Left lobe of liver (tissue), 2 donors: ENCODE measurements at regions not wholly inside any gene's neighbourhood (a gene's known extent, or its start where the extent isn't known, plus 50 kb on each side); places are given as distances from the start of the nearest gene placed in this dataset.

Experiments
- ATAC-seq: fragments of 200-7000 bp; cut with Tn5 transposase; one replicate; pipeline ENCODE4 v1.9.1; 2020; ENCODE audit warnings: mild to moderate bottlenecking, moderate library complexity
- DNase-seq: peaks from one replicate; pipeline ENCODE4 v3.0.0-alpha.2; 2020; ENCODE audit warnings: low spot score
- donor health status: DM: no; HTN: no; CAD: no; lungs with moderate emphysema.
- donor health status: DM: no; HTN: yes; CAD: no.

GRCh38 chr4:17188125-17188524, 289.7 kb upstream of the LDB2 start:
- ATAC-seq (no peak), DNase-seq (no peak)

- DNase-seq, result no peak
- no peak for ATAC-seq
Observed at GRCh38 chr4:17187003-17187402, 288.6 kb upstream of the LDB2 start.

GRCh38 chr4:17182888-17183287, 284.4 kb upstream of the LDB2 start:
- DNase-seq (no peak), ATAC-seq (no peak)

GRCh38 chr4:17174751-17175150, 276.3 kb upstream of the LDB2 start:
- DNase-seq (no peak), ATAC-seq (peak; percentile 93)

GRCh38 chr4:17173300-17173699, 274.9 kb upstream of the LDB2 start:
- ATAC-seq (peak; percentile 50), DNase-seq (no peak)

GRCh38 chr4:17170131-17170530, 271.7 kb upstream of the LDB2 start:
- no peak for ATAC-seq
- DNase-seq, result no peak

GRCh38 chr4:17169699-17170098, 271.3 kb upstream of the LDB2 start:
- no peak for DNase-seq
- no peak for ATAC-seq

GRCh38 chr4:17168571-17168970, 270.1 kb upstream of the LDB2 start:
- DNase-seq (no peak), ATAC-seq (no peak)

GRCh38 chr4:17166954-17167353, 268.5 kb upstream of the LDB2 start:
- ATAC-seq (no peak), DNase-seq (no peak)

- ATAC-seq, result no peak
- DNase-seq, result no peak
Observed at GRCh38 chr4:17165286-17165685, 266.8 kb upstream of the LDB2 start.

- no peak for DNase-seq
- no peak for ATAC-seq
Observed at GRCh38 chr4:17164666-17165065, 266.2 kb upstream of the LDB2 start.

GRCh38 chr4:17163156-17163771, 264.8 kb upstream of the LDB2 start:
- no peak for DNase-seq
- ATAC-seq, result no peak

GRCh38 chr4:17157304-17157703, 258.9 kb upstream of the LDB2 start:
- ATAC-seq (no peak), DNase-seq (no peak)

- no peak for DNase-seq
- no peak for ATAC-seq
Observed at GRCh38 chr4:17155486-17155885, 257.0 kb upstream of the LDB2 start.

- DNase-seq (no peak), ATAC-seq (no peak)
Observed at GRCh38 chr4:17153572-17153971, 255.1 kb upstream of the LDB2 start.

- DNase-seq, result no peak
- no peak for ATAC-seq
Observed at GRCh38 chr4:17152941-17153540, 254.6 kb upstream of the LDB2 start.

- ATAC-seq (no peak), DNase-seq (no peak)
Observed at GRCh38 chr4:17142232-17142711, 243.8 kb upstream of the LDB2 start.

GRCh38 chr4:17138847-17139246, 240.4 kb upstream of the LDB2 start:
- no peak for ATAC-seq
- no peak for DNase-seq

- ATAC-seq, result no peak
Observed at GRCh38 chr4:17134565-17134964, 236.1 kb upstream of the LDB2 start.

GRCh38 chr4:17134100-17134499, 235.7 kb upstream of the LDB2 start:
- ATAC-seq, result no peak
- no peak for DNase-seq

More at GRCh38 chr4:17134565-17134964, 236.1 kb upstream of the LDB2 start:
- DNase-seq, result no peak

GRCh38 chr4:17132226-17132625, 233.8 kb upstream of the LDB2 start:
- ATAC-seq, result no peak

GRCh38 chr4:17128268-17128667, 229.8 kb upstream of the LDB2 start:
- ATAC-seq (no peak), DNase-seq (no peak)

More at GRCh38 chr4:17132226-17132625, 233.8 kb upstream of the LDB2 start:
- no peak for DNase-seq
